MV-4-11 (cell line): ENCODE measurements at regions not wholly inside any gene's neighbourhood (a gene's known extent, or its start where the extent isn't known, plus 50 kb on each side); places are given as distances from the start of the nearest gene placed in this dataset.

Experiments
- DNase-seq: peaks from one replicate; lab custom pipeline; 2025; lab: John Stamatoyannopoulos, UW

- no peak for DNase-seq
These were observed 819.5 kb downstream of the BCL11A start for GRCh38 chr2:59733970-59734369.

DNA sequence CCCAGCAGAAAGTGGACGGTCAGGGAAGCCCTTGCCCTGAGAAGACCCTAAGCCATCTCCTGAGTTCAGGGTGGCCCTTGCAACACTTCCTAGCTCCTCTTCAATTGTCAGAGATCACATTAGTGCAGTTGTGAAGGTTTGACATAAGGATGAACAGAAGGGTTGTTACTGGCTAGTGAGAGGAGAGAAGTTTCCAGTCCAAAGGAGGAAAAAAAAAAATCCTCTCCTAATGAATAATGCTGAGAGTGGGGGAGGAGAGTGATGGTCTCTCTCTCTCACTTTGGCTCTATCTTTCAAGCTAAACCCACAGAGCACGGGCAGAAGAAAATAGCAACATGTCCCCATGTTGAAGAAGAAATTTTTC is 819.9 kb downstream of the BCL11A start:
- DNase-seq, result no peak

- DNase-seq, result no peak
These were observed 820.4 kb downstream of the BCL11A start for GRCh38 chr2:59732871-59733566.

GRCh38 chr2:59727121-59727590 is 826.3 kb downstream of the BCL11A start:
- DNase-seq, result no peak

DNA sequence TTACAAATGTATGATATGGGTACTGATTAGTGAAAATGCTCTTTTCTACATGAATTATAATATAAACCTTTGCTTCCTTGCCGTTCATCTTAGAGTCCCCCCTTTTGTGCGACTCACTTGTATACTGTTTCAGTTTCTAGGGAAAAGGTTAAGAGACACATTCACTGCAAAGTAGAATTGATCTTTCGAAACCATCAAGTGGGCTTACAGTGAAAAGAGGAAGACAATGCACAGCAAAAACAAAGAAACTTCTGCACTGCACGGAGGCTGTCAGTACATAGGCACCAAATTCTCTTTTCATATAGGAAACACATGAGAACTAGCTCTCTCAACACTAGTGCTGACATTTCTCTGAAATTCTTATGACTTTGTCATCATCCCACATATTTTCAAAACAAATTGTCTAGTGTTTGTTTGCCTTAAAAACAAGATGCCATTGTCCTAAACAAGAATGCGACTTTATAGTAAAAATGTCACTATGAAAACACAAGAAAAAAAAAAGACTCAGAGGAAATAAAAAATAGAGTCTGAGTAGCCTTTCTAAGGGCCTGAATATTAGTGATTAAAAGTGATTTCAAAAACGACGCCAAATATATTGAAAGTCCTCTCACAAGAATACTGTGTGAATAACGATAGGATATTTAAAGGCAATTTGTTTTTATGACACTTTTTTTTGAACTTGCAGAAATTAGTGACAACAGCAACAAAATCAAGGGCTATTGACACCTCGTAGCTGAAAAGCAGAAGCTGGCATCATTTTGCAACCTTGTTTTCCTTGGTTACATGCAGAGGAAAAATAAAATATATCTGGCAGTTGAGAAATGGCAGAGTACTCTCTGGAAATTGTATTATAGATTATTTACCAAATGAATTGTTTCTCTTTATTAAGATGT is 827.0 kb downstream of the BCL11A start:
- peak; percentile 86 for DNase-seq

DNA sequence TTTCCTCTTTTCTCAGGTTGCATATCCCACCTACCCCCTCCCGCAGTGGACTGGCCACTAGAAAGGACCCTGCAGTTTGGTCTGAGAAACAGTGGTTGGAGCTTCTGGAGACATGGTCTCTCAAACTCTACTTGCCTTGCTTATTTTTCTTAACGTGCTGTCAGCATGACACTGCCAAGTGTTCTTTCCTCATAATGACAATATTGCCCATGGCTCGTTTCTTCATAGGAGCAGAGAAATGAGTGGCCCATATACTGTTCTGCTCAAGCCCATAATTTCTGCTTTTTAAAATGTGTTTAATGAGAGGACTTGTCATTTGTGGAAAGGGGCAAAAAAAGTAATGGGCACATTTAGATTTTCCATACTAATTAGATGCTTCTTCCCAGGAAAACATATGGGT is 828.7 kb downstream of the BCL11A start:
- no peak for DNase-seq

DNA sequence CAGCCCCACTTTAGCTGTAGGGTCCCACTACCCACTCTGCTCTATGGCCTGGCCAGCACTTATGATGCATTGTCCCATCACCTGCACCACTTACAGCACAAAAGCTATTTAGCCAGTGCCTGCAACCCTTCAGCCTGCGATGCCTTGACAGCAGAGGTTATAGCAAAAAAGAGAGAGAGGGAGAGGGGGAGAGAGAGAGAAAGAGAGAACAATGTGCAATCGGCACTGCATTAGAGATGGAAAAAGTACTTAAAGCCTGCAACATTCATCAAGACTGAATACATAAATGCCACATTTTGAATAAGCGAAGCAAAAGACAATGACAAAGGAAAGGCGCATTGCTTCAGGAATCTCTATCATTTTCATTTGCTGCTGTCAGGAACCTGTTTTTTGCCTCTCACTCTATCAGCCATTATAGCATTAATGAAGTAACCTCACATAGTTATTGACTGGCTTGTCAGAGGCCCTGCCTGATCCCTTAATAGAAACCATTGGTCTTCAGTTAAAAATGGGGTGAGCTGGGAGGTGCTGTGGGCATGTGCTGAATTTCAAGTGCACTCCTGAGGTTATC is 833.1 kb downstream of the BCL11A start:
- DNase-seq, result no peak

DNA sequence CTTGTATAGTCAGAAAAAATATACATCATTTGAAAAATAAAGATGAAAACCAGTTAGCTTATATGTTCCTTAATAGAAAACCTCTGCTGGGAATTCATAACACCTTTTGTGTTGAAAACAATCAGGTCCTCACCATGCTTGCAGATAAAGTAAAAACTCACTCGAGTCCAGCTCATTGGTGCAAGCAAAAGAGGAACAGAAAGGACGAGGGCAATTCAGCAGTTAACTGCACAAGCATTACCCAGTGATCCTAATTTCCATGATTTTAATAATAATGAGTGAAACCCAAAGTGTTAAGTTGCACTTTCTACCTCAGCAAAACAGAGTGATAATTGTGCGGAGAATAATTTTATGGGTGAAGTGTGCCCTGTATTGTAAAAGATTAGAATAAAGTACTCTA is 839.9 kb downstream of the BCL11A start:
- peak; percentile 15 for DNase-seq

DNA sequence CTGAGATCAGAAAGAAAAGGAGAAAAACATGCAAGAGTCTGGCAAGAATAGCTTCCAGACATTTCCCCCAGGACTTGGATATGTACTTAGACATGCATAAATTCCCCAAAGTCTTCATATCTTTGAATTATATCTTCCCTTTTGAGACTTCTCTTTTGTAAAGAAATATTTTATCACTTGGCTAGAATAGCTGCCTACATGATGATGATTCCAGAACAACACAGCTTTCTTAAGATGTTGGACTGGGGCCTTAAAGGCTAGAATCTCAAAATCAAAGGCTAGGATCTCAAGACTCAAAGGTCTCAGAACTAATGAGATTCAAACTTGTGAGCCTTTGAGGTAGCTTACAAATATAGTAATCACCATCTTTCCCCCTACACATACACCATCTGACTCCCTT is 842.3 kb downstream of the BCL11A start:
- DNase-seq, result no peak

DNA sequence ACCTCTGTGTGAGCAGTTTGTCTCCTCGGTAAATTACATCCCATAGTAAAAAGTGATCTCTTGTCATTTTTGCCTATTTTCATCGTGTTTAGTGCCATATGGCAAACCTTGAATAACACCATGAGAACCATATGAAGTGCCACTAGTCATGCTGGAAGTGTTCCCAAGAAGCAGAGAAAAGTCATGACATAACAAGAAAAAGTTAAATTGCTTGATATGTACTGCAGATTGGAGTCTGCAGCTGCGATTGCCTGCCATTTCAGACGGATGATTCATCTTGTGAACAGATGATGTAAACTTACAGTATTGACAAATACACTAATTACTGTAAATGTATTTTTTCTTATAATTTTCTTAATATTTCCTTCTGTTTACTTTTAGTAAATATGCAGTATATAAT is 846.7 kb downstream of the BCL11A start:
- DNase-seq, result no peak

GRCh38 chr2:59703796-59704195 is 849.7 kb downstream of the BCL11A start:
- DNase-seq, result no peak

DNA sequence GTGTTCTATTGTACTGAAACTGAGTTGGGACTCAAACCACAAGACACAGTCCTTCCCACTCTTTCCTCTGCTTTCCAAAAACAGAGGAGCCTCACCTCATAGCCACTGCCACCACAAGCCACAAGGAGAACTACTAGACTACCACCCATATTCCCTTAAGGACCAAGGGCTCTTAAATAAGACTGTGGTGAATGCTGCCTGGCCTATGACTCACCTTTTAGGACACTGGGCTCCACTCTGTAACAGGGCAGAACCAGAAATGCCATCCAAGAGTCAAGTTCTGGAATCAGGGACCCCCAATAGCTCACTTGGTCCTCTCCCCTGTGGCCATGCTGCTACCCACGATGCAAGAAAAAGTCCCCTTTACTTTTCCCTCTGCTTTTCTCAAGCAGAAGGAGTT is 851.4 kb downstream of the BCL11A start:
- no peak for DNase-seq

- DNase-seq, result no peak
These were observed 852.0 kb downstream of the BCL11A start for GRCh38 chr2:59701271-59701994.

DNA sequence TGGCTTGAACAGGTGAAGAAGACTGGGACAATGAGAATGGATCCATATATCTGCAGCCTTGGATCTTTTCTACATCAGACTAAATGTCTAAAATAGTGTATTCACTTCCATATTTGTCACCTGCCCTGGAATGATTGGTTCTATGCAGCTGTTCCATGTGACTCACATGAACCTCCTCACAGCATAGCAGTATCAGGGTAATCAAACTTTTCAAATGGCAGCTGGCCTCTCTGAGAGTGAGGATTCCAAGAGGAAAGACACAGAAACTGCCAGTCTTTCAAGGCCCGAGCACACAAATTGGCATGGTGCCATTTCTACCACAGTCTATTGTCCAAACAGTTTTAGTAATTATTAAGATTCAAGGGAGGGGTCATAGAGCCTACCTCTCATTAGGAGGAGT is 859.3 kb downstream of the BCL11A start:
- no peak for DNase-seq

- peak; percentile 15 for DNase-seq
These were observed 860.1 kb downstream of the BCL11A start for GRCh38 chr2:59693231-59693959.

GRCh38 chr2:59691518-59692190 is 861.8 kb downstream of the BCL11A start:
- DNase-seq, result no peak

GRCh38 chr2:59690849-59691248 is 862.6 kb downstream of the BCL11A start:
- DNase-seq, result no peak

DNA sequence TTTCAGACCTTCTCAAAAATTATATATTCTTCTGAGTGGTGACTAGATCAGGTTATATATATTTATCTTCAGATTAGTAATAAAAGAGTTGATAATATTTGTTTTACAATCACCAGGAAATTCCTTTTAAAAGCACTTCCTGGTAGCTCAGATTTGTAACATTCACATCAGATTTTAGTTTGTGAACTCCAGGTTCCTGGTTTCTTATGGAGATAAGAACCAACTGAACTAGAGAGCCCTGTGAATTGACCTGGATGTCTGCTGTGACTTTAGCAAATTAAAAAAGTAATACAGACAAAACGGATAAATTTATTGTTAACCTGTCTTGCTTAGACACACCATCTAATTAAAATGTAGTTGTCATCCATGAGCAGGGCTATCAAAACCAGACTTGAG is 868.7 kb downstream of the BCL11A start:
- DNase-seq, result no peak

DNA sequence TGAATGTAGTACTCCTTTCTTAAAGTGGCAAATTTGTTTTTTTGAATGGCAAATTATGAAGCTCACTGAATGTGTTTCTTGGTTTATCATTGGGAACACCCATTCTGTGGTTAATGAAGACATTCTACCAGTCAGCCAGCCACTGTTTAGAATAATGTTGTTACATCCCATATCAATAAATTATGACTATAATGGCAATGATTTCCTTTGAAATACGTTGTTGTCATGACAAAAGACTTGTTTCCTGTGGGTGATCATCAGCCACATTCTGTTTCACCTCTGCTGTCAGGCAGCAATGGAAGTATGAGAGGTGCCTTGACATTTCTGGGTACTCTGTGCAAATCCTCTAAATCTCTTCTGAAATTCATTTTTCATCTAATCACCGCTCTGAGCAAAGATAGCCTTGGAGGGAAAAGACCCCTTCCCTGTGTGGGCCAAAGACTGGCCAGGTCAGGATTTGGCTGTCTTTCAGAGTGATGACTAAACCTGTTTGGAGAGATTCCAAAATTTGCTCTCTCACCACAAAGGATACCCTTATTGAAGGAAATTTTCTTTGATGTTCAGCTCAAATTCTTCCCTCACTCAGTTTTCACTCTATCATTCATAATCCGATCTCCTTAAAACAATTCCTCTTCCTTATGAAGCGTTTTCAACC is 869.2 kb downstream of the BCL11A start:
- DNase-seq, result no peak

DNA sequence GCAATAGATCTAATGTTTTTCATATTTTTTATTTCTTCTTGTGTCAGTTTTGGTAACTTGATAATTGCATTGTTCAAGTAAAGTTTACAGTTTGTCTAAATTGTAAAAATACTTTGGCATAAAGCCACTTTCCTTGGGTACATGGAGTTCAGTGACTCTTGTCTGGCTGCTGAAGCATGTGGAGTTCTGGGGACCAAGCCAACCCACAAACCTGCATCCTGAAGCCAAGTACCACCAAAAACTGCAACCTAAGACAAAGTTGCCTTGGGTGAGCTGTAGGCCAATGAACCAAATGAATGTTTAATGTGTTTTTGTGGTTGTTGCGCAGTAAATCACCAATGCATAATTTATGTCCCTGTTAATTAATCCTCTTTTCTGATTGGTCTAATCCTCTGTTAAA is 872.6 kb downstream of the BCL11A start:
- no peak for DNase-seq

- peak; percentile 84 for DNase-seq
These were observed 876.3 kb downstream of the BCL11A start for GRCh38 chr2:59677158-59677557.
